Ovary (tissue), 7 donors: ENCODE measurements at regions not wholly inside any gene's neighbourhood (a gene's known extent, or its start where the extent isn't known, plus 50 kb on each side); places are given as distances from the start of the nearest gene placed in this dataset.

Source experiments
- DNase-seq, 5 donors: peaks; one replicate each; pipeline ENCODE4 v3.0.0-alpha.2; 2019 to 2020
- H3K27ac ChIP-seq, 2 donors: fragments of 200-600 bp; one replicate each; pipeline versions ENCODE4 v1.5.1 to v1.8.0; 2019 to 2022
- H3K27me3 ChIP-seq: fragments of 200-600 bp; one replicate; pipeline ENCODE4 v1.8.0; 2022
- H3K36me3 ChIP-seq: fragments of 200-600 bp; sonication (generic); one replicate; pipeline ENCODE4 v1.5.1; 2019
- H3K4me1 ChIP-seq: one replicate; pipeline ENCODE4 v1.8.1; 2013; ENCODE audit warnings: mild to moderate bottlenecking, moderate library complexity; ENCODE audit not compliant: insufficient read depth
- H3K4me3 ChIP-seq: fragments of 200-600 bp; sonication (generic); one replicate; pipeline ENCODE4 v1.5.1; 2017
- H3K9me3 ChIP-seq, 2 donors: fragments of 200-600 bp in 1 of 2; sonication (generic) in 1 of 2; one replicate each; pipeline versions ENCODE4 v1.5.1 to v1.8.1; 2013 to 2019; ENCODE audit warnings: mild to moderate bottlenecking in 1 of 2, moderate library complexity in 1 of 2
- EP300 ChIP-seq: sonication (generic); formaldehyde crosslinking; IDR thresholded peaks from one replicate; pipeline ENCODE4 v1.6.1; 2017; ENCODE audit warnings: antibody characterized with exemption
- POLR2A ChIP-seq: fragments of 450-650 bp; IDR thresholded peaks from one replicate; pipeline ENCODE4 v1.6.1; 2017; ENCODE audit warnings: antibody characterized with exemption, mild to moderate bottlenecking, moderate library complexity
- WGBS, 3 donors: extraction: QIAGEN DNeasy Blood & Tissue Kit in 1 of 3; methylation state at CpG; one replicate each; pipeline versions ENCODE4 v1.1.5 to v1.1.7; 2013 to 2017; 5-methylcytosine and 5-hydroxymethylcytosine counted together
- intact Hi-C, 4 donors: fragments of 100-400 bp; cut with DNase I; formaldehyde crosslinking; loops; one replicate each; pipeline versions ENCODE4 v1.11.0 to v1.15.1; 2022 to 2023
- TF ChIP-seq, protein P1 (sequence below), 3 donors: fragments of 450-650 bp in 2 of 3; fragments of 200-600 bp in 1 of 3; IDR thresholded peaks; one replicate each; pipeline versions ENCODE4 v1.5.1 to v1.8.0; 2016 to 2022; ENCODE audit warnings: antibody characterized with exemption in 3 of 3, mild to moderate bottlenecking in 1 of 3
- donor health status: DM: no; HTN: no; CAD: no; lungs with moderate emphysema.
- donor health status: DM: no; HTN: no; CAD: no.
- donor health status: Bipolar disorder and iron deficiency.
- donor health status: DM: no; HTN: no; CAD: no.
- donor health status: DM: yes; HTN: yes; CAD: no.

DNA sequence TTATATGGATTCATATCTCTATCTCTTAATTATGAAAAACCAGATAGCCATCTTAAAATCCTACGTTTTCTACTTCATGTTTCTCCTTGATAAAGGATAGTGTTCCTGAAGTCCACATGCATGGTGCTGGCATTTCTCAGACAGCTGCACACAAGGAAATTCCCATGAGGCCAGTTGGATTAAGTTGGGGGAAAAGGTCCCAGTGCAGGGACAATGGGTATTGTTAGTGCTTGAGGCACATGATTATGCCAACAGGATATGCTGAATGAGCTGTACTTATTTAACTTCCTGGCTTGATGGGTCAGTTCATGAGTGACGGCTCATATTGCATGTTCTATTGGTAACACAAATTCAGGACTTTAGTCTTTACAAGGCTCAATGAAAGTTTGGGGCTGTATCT lies 913.9 kb upstream of the NDST4 start:
- TF ChIP-seq, protein P1, sequence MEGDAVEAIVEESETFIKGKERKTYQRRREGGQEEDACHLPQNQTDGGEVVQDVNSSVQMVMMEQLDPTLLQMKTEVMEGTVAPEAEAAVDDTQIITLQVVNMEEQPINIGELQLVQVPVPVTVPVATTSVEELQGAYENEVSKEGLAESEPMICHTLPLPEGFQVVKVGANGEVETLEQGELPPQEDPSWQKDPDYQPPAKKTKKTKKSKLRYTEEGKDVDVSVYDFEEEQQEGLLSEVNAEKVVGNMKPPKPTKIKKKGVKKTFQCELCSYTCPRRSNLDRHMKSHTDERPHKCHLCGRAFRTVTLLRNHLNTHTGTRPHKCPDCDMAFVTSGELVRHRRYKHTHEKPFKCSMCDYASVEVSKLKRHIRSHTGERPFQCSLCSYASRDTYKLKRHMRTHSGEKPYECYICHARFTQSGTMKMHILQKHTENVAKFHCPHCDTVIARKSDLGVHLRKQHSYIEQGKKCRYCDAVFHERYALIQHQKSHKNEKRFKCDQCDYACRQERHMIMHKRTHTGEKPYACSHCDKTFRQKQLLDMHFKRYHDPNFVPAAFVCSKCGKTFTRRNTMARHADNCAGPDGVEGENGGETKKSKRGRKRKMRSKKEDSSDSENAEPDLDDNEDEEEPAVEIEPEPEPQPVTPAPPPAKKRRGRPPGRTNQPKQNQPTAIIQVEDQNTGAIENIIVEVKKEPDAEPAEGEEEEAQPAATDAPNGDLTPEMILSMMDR (IDR thresholded peaks at IDR 0.05): no peak
- TF ChIP-seq POLR2A (no peak), EP300 (no peak)
- Histone ChIP-seq H3K36me3 (no peaks in the 10 kb centered on the region), H3K27ac (no peak overlapping the region), H3K4me1 (no peaks in the 10 kb centered on the region), H3K4me3 (no peak overlapping the region), H3K9me3 (no peaks in the 10 kb centered on the region), H3K27me3 (no peaks in the 10 kb centered on the region)
- DNase-seq: no peak
- 61 to 73% (median 66%) methylated on average over 2 of the region's 2 CpGs for WGBS, 3 donors
- intact Hi-C loops: no loop called here

DNA sequence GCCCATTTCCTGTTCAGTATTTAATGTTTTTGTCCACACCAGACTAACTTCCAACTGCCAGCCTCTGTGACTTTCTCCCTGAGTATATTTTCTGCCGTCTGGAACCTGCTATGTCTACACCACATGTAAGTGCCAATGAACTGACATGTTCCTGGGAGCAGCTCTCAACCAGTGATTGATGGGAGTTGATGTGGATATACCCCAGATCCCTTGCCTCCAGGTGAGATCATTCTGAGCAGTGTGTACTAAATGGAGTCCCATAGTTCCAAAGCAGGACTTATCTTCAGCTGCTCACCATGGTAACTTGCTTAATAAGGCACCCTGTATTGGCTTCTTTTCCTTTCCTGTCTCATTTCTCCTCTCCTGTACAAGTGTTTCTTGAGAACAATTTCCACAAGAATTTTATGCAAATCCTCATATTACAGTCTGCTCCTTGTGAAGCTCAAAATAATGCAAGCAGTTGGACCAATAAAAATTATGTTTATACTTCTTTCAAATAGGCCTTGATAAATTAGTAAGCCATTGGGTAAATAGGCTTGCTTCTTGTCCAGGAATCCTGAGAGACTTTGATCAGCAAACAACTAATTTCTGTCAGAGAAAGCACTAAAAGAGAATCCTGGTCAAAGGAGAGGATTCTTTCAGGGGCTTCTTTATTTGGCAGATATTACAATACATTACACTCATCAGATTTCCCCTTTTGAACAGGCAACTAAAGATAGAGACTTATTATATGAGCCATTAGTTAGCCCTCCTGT lies 911.7 kb upstream of the NDST4 start:
- H3K9me3 ChIP-seq: peaks cover 0 to 2% of the 10 kb centered on the region in 2 donors
- H3K4me1 ChIP-seq: no peaks in the 10 kb centered on the region
- H3K27me3 ChIP-seq: no peaks in the 10 kb centered on the region
- TF ChIP-seq EP300 (no peak), POLR2A (no peak)
- TF ChIP-seq, protein P1 (IDR thresholded peaks at IDR 0.05): no peak
- no peak overlapping the region for H3K4me3 ChIP-seq
- H3K27ac ChIP-seq: no peak overlapping the region
- no peak for DNase-seq
- WGBS, 3 donors: 38 to 55% (median 43%) methylated on average over 1 of the region's 1 CpG
- no peaks in the 10 kb centered on the region for H3K36me3 ChIP-seq
- intact Hi-C loops: no loop called here

DNA sequence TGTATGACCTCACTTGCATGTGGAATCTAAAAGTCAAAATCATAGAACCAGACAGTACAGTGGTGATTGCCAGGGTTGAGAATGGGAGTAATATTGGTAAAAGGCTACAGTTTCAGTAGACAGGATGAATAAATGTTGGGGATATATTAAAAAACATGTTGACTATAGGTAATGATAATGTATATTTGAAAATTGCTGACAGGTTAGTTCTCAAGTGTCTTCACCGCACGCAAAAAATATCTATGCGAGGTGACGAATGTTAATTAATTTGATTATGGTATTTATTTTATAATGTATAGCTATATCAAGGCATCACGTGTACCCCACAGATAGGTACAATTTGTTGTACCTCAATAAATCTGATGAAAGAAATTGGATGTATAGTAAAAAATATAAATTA lies 909.6 kb upstream of the NDST4 start:
- no peaks in the 10 kb centered on the region for H3K4me1 ChIP-seq
- TF ChIP-seq, protein P1 (IDR thresholded peaks at IDR 0.05): no peak
- no peak for TF ChIP-seq EP300
- no peak for TF ChIP-seq POLR2A
- WGBS, 3 donors: 81 to 95% (median 94%) methylated on average over 5 of the region's 5 CpGs
- H3K27ac ChIP-seq: no peak overlapping the region
- H3K4me3 ChIP-seq: no peak overlapping the region
- intact Hi-C loops: no loop called here
- peaks cover 0 to 4% of the 10 kb centered on the region in 2 donors for H3K9me3 ChIP-seq
- H3K27me3 ChIP-seq: no peaks in the 10 kb centered on the region
- DNase-seq: no peak
- H3K36me3 ChIP-seq: no peaks in the 10 kb centered on the region

DNA sequence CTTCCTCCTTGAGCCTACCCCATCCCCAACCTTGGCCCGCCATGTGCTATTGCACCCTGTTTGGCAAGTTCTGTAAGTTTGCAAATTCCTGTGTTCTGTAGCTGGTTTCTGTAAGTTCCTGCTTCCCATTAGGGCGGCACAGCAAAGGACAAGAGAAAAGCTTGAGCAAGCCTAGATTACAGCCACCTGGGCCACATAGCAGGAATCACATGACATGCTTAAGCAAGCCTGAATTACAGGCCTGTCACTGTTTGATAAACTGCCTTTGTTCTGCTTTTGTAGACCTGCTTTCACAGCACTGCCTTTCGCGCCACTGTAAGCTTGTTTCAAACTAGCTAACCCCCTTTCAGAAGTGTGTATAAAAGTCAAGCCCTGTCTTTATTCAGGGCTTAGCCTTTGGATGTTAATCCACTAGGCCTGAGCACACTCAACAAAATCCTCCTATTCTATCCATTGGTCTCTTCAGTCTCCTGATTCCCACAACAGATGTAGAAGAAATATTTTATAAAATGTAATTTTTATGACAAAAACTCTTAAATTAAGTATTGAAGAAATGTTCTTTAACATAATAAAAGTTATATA lies 906.8 kb upstream of the NDST4 start:
- TF ChIP-seq POLR2A: no peak
- TF ChIP-seq, protein P1 (IDR thresholded peaks at IDR 0.05): no peak
- no peak for TF ChIP-seq EP300

More for the DNA sequence above, 906.8 kb upstream of the NDST4 start:
- DNase-seq: no peak
- no peaks in the 10 kb centered on the region for H3K36me3 ChIP-seq
- no peak overlapping the region for H3K27ac ChIP-seq
- H3K4me3 ChIP-seq: no peak overlapping the region
- H3K9me3 ChIP-seq: peaks cover 0 to 4% of the 10 kb centered on the region in 2 donors
- H3K4me1 ChIP-seq: no peaks in the 10 kb centered on the region
- 93 to 94% (median 93%) methylated on average over 4 of the region's 4 CpGs for WGBS, 3 donors
- intact Hi-C loops: no loop called here
- no peaks in the 10 kb centered on the region for H3K27me3 ChIP-seq
